HepG2 (cell line): ENCODE measurements at regions not wholly inside any gene's neighbourhood (a gene's known extent, or its start where the extent isn't known, plus 50 kb on each side); places are given as distances from the start of the nearest gene placed in this dataset.

Experiments used
- ATF1 ChIP-seq: IDR thresholded peaks from 2 replicates; pipeline ENCODE4 v1.6.1; 2016; ENCODE audit warnings: mild to moderate bottlenecking, control low read depth
- GATAD1 ChIP-seq: IDR thresholded peaks from 2 replicates; pipeline ENCODE4 v1.6.1; 2016; ENCODE audit warnings: missing genetic modification reagents, missing compliant biosample characterization
- MYPOP ChIP-seq: sonication (generic); formaldehyde crosslinking; IDR thresholded peaks from 2 replicates; pipeline ENCODE4 v1.8.1; 2023; ENCODE audit warnings: mild to moderate bottlenecking, moderate library complexity, missing genetic modification reagents
- NFIC ChIP-seq: IDR thresholded peaks from 2 replicates; pipeline ENCODE4 v1.6.1; 2012; ENCODE audit warnings: mild to moderate bottlenecking, low read length, inconsistent platforms
- NONO ChIP-seq, 2 experiments: fragments of 450-650 bp in 1 of 2; sonication (generic) in 1 of 2; formaldehyde crosslinking in 1 of 2; IDR thresholded peaks in 1 of 2; conservative IDR thresholded peaks in 1 of 2; 2 replicates each; pipeline versions ENCODE4 v1.6.1 to v1.8.0; 2017 to 2022; ENCODE audit warnings: mild to moderate bottlenecking in 1 of 2, missing genetic modification reagents in 1 of 2, moderate library complexity in 1 of 2
- POLR2G ChIP-seq: fragments of 200-400 bp; formaldehyde crosslinking; IDR thresholded peaks from 2 replicates; pipeline ENCODE4 v1.6.1; 2018; ENCODE audit warnings: mild to moderate bottlenecking, low read depth, low read length, moderate library complexity
- TERF1 ChIP-seq: sonication (generic); formaldehyde crosslinking; IDR thresholded peaks from 2 replicates; pipeline ENCODE4 v1.8.0; 2022; ENCODE audit warnings: mild to moderate bottlenecking, missing genetic modification reagents, moderate library complexity
- ZBTB14 ChIP-seq: sonication (generic); formaldehyde crosslinking; IDR thresholded peaks from 2 replicates; pipeline ENCODE4 v1.4.0; 2020; ENCODE audit warnings: missing genetic modification reagents
- ZNF333 ChIP-seq: sonication (generic); formaldehyde crosslinking; IDR thresholded peaks from 2 replicates; pipeline ENCODE4 v1.4.0; 2020; ENCODE audit warnings: mild to moderate bottlenecking, missing genetic modification reagents, borderline replicate concordance
- ZXDC ChIP-seq: sonication (generic); formaldehyde crosslinking; IDR thresholded peaks from 2 replicates; pipeline ENCODE4 v1.5.0; 2020; ENCODE audit warnings: mild to moderate bottlenecking, missing genetic modification reagents

- TF ChIP-seq MYPOP (CRISPR knock-in tag) (no peak), GATAD1 (no peak), POLR2G (no peak), ATF1 (CRISPR knock-in tag) (no peak), ZNF333 (no peak), NONO (IDR thresholded peaks at IDR 0.05) (no peak), NONO (CRISPR knock-in tag; conservative IDR thresholded peaks at IDR 0.05) (no peak), ZXDC (no peak), TERF1 (no peak), NFIC (no peak), ZBTB14 (CRISPR knock-in tag) (no peak)
- TF ChIP-seq, all 625 proteins: peak for 0
Observed at GRCh38 chrX:122703762-122704161, 480.3 kb upstream of the GRIA3 start (continued).
